ENCODE measurements at regions not wholly inside any gene's neighbourhood (a gene's known extent, or its start where the extent isn't known, plus 50 kb on each side); places are given as distances from the start of the nearest gene placed in this dataset.

GRCh38 chr3:127356381-127356780, 68.5 kb upstream of the PRR20G start:
- TF ChIP-seq CTCF (conservative IDR thresholded peaks at IDR 0.05; ENCODE audit: low read depth, low read length), result no peak
- TF ChIP-seq POLR2A (IDR thresholded peaks at IDR 0.05; ENCODE audit: low read depth, low read length), result no peak
- TF ChIP-seq USF2 (IDR thresholded peaks at IDR 0.05; ENCODE audit: low read depth, low read length), result no peak
- no peak for TF ChIP-seq BHLHE40 (IDR thresholded peaks at IDR 0.05; ENCODE audit: low read depth, low read length)
- TF ChIP-seq CEBPB (IDR thresholded peaks at IDR 0.05; ENCODE audit: low read depth, low read length), result no peak
- TF ChIP-seq NFE2L2 (IDR thresholded peaks at IDR 0.05; ENCODE audit: low read depth, low read length), result no peak
- no peak for TF ChIP-seq MXI1 (IDR thresholded peaks at IDR 0.05; ENCODE audit: borderline replicate concordance, low read depth, low read length)
- TF ChIP-seq RFX5 (IDR thresholded peaks at IDR 0.05; ENCODE audit: low read depth, low read length), result no peak

Measured in IMR-90 (cell line).